H9 (cell line): ENCODE measurements at regions not wholly inside any gene's neighbourhood (a gene's known extent, or its start where the extent isn't known, plus 50 kb on each side); places are given as distances from the start of the nearest gene placed in this dataset.

ENCODE experiments used
- DNase-seq: peaks from one replicate; pipeline ENCODE4 v3.0.0-alpha.2; 2017
- H2AFZ ChIP-seq: one replicate; pipeline ENCODE4 v1.6.1; 2013; ENCODE audit warnings: mild to moderate bottlenecking, low read length, control low read depth, moderate library complexity
- H2AK5ac ChIP-seq: 2 replicates; pipeline ENCODE4 v1.6.1; 2013; ENCODE audit warnings: low read length, control low read depth, mixed read lengths; ENCODE audit not compliant: insufficient read length
- H2BK120ac ChIP-seq: one replicate; pipeline ENCODE4 v1.6.1; 2013; ENCODE audit warnings: low read depth, mild to moderate bottlenecking, low read length, control low read depth, inconsistent platforms; ENCODE audit not compliant: poor library complexity, severe bottlenecking
- H2BK12ac ChIP-seq: 2 replicates; pipeline ENCODE4 v1.6.1; 2013; ENCODE audit warnings: low read length, control low read depth, mixed read lengths, low read depth; ENCODE audit not compliant: insufficient read length
- H2BK15ac ChIP-seq: 2 replicates; pipeline ENCODE4 v1.6.1; 2013; ENCODE audit warnings: low read depth, low read length, control low read depth
- H2BK20ac ChIP-seq: one replicate; pipeline ENCODE4 v1.6.1; 2013; ENCODE audit warnings: low read depth, mild to moderate bottlenecking, low read length, control low read depth, inconsistent platforms; ENCODE audit not compliant: poor library complexity, severe bottlenecking
- H2BK5ac ChIP-seq: 2 replicates; pipeline ENCODE4 v1.6.1; 2013; ENCODE audit warnings: low read length, control low read depth, mixed read lengths; ENCODE audit not compliant: insufficient read length
- H3K14ac ChIP-seq: 2 replicates; pipeline ENCODE4 v1.6.1; 2013; ENCODE audit warnings: low read length, control low read depth; ENCODE audit not compliant: insufficient read depth
- H3K18ac ChIP-seq: 2 replicates; pipeline ENCODE4 v1.6.1; 2013; ENCODE audit warnings: low read depth, mild to moderate bottlenecking, mixed read lengths, low read length, control low read depth; ENCODE audit not compliant: insufficient read length
- H3K23ac ChIP-seq: 2 replicates; pipeline ENCODE4 v1.6.1; 2013; ENCODE audit warnings: low read length, control low read depth, mixed read lengths, low read depth; ENCODE audit not compliant: insufficient read length
- H3K23me2 ChIP-seq: 2 replicates; pipeline ENCODE4 v1.6.1; 2013; ENCODE audit warnings: low read depth, mild to moderate bottlenecking, mixed read lengths, low read length, control low read depth; ENCODE audit not compliant: insufficient read length, poor library complexity, severe bottlenecking
- H3K27ac ChIP-seq: 2 replicates; pipeline ENCODE4 v1.5.1; 2013; ENCODE audit warnings: low read length, control low read depth, mixed read lengths, low read depth; ENCODE audit not compliant: insufficient read length
- H3K27me3 ChIP-seq: 2 replicates; pipeline ENCODE4 v1.6.1; 2013; ENCODE audit warnings: low read length, control low read depth, inconsistent platforms; ENCODE audit not compliant: insufficient read depth
- H3K4ac ChIP-seq: 2 replicates; pipeline ENCODE4 v1.6.1; 2013; ENCODE audit warnings: low read depth, mild to moderate bottlenecking, control low read depth, inconsistent platforms, low read length, moderate library complexity
- H3K4me1 ChIP-seq: 2 replicates; pipeline ENCODE4 v1.6.1; 2013; ENCODE audit warnings: low read length, control low read depth, inconsistent platforms; ENCODE audit not compliant: insufficient read depth
- H3K4me2 ChIP-seq: 2 replicates; pipeline ENCODE4 v1.6.1; 2013; ENCODE audit warnings: low read length, control low read depth, mixed read lengths; ENCODE audit not compliant: insufficient read length, insufficient read depth
- H3K56ac ChIP-seq: 2 replicates; pipeline ENCODE4 v1.6.1; 2013; ENCODE audit warnings: low read depth, mild to moderate bottlenecking, mixed read lengths, low read length, control low read depth; ENCODE audit not compliant: insufficient read length
- H3K79me1 ChIP-seq: 2 replicates; pipeline ENCODE4 v1.6.1; 2013; ENCODE audit warnings: low read depth, mild to moderate bottlenecking, moderate library complexity, low read length, control low read depth, inconsistent platforms; ENCODE audit not compliant: insufficient read depth, poor library complexity, severe bottlenecking
- H3K79me2 ChIP-seq: 2 replicates; pipeline ENCODE4 v1.6.1; 2013; ENCODE audit warnings: low read length, control low read depth, inconsistent platforms; ENCODE audit not compliant: insufficient read depth
- H3K9ac ChIP-seq: 2 replicates; pipeline ENCODE4 v1.6.1; 2013; ENCODE audit warnings: low read length, control low read depth, mixed read lengths; ENCODE audit not compliant: insufficient read length; ENCODE audit errors: extremely low read depth
- H3K9me3 ChIP-seq: one replicate; pipeline ENCODE4 v1.6.1; 2013; ENCODE audit warnings: low read depth, low read length, inconsistent platforms; ENCODE audit not compliant: control insufficient read depth
- H3T11ph ChIP-seq: one replicate; pipeline ENCODE4 v1.6.1; 2013; ENCODE audit warnings: mild to moderate bottlenecking, low read length, control low read depth, inconsistent platforms
- H4K20me1 ChIP-seq: one replicate; pipeline ENCODE4 v1.6.1; 2013; ENCODE audit not compliant: control insufficient read depth, insufficient read length, insufficient read depth
- H4K5ac ChIP-seq: 2 replicates; pipeline ENCODE4 v1.6.1; 2013; ENCODE audit warnings: low read depth, mild to moderate bottlenecking, mixed read lengths, low read length, control low read depth; ENCODE audit not compliant: insufficient read length
- H4K8ac ChIP-seq: replicated peaks from 2 replicates; pipeline ENCODE4 v1.6.1; 2013; ENCODE audit warnings: low read length, control low read depth, mixed read lengths, low read depth; ENCODE audit not compliant: insufficient read length
- H4K91ac ChIP-seq: 2 replicates; pipeline ENCODE4 v1.6.1; 2013; ENCODE audit warnings: low read depth, mild to moderate bottlenecking, moderate library complexity, mixed read lengths, low read length, control low read depth; ENCODE audit not compliant: insufficient read length
- H3K27ac Mint-ChIP-seq, 3 experiments: 2 replicates in 2 of 3; 3 replicates in 1 of 3; pipeline ENCODE4 v1.8.0; 2020 to 2021; ENCODE audit warnings: mixed read lengths in 3 of 3, mild to moderate bottlenecking in 1 of 3, moderate library complexity in 1 of 3
- H3K27me3 Mint-ChIP-seq: 2 replicates; pipeline ENCODE4 v1.8.0; 2021; ENCODE audit warnings: low read depth, mild to moderate bottlenecking, moderate library complexity, mixed read lengths
- H3K36me3 Mint-ChIP-seq, 3 experiments: 2 replicates in 2 of 3; 3 replicates in 1 of 3; pipeline ENCODE4 v1.8.0; 2020 to 2021; ENCODE audit warnings: low read depth in 3 of 3, mixed read lengths in 3 of 3; ENCODE audit not compliant: insufficient read depth in 1 of 3
- H3K4me1 Mint-ChIP-seq, 2 experiments: 2 replicates each; pipeline ENCODE4 v1.8.0; 2020; ENCODE audit warnings: mixed read lengths in 2 of 2
- H3K4me3 Mint-ChIP-seq, 2 experiments: 2 replicates in 1 of 2; 3 replicates in 1 of 2; pipeline ENCODE4 v1.8.0; 2020 to 2021; ENCODE audit warnings: mild to moderate bottlenecking in 2 of 2, mixed read lengths in 2 of 2, moderate library complexity in 1 of 2
- H3K9me3 Mint-ChIP-seq, 2 experiments: 2 replicates in 1 of 2; 3 replicates in 1 of 2; pipeline ENCODE4 v1.8.0; 2020; ENCODE audit warnings: mild to moderate bottlenecking in 2 of 2, mixed read lengths in 2 of 2, moderate library complexity in 1 of 2
- WGBS: extraction: QIAGEN DNeasy Blood & Tissue Kit; methylation state at CpG from one replicate; pipeline ENCODE4 v1.1.7; 2013; ENCODE audit warnings: missing lambda C conversion rate, low lambda C conversion rate, mixed read lengths; ENCODE audit not compliant: insufficient read length; ENCODE audit errors: extremely low coverage; 5-methylcytosine and 5-hydroxymethylcytosine counted together
- TF ChIP-seq, protein P1 (sequence below): fragments of 200-600 bp; sonication (generic); conservative IDR thresholded peaks from 3 replicates; pipeline ENCODE4 v1.8.0; 2021; ENCODE audit warnings: antibody characterized with exemption, mild to moderate bottlenecking

DNA sequence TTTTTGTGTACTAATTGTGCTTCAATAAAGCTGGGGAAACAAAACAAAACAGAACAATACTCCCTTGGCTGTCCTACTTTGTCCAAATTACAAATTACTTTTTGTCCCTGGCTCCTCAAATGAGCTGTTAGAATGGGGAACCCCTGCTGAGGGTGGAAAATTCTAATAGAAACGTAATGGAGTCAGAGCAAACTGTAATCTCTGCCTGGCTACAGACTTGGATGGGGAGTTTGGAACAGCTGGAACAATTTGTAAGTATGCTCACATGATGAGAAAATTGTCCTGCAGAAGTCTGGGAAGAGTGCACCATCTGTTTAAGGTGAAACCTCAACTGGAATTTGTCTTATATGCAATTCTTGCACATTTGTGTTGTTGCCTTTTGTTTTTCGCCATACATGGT is 364.4 kb upstream of the CLNK start:
- Histone ChIP-seq H3T11ph (no peak overlapping the region), H2BK15ac (no peak overlapping the region), H2AFZ (no peak overlapping the region), H3K27me3 (no peaks in the 10 kb centered on the region), H4K8ac (no peak overlapping the region), H2BK5ac (no peak overlapping the region), H3K23ac (no peak overlapping the region), H3K4ac (no peak overlapping the region), H4K20me1 (no peaks in the 10 kb centered on the region), H3K9me3 (no peaks in the 10 kb centered on the region), H3K14ac (no peak overlapping the region), H3K4me1 (no peaks in the 10 kb centered on the region), H3K18ac (no peak overlapping the region), H3K4me2 (no peak overlapping the region), H4K5ac (no peak overlapping the region), H3K27ac (no peak overlapping the region), H2BK12ac (no peak overlapping the region), H3K9ac (no peak overlapping the region), H3K56ac (no peak overlapping the region), H3K79me1 (no peaks in the 10 kb centered on the region), H3K79me2 (no peaks in the 10 kb centered on the region), H2AK5ac (no peak overlapping the region), H4K91ac (no peak overlapping the region), H2BK20ac (no peak overlapping the region), H3K23me2 (no peaks in the 10 kb centered on the region), H2BK120ac (no peak overlapping the region)
- no peak overlapping the region for H3K27ac Mint-ChIP-seq
- no peak for DNase-seq
- TF ChIP-seq, protein P1, sequence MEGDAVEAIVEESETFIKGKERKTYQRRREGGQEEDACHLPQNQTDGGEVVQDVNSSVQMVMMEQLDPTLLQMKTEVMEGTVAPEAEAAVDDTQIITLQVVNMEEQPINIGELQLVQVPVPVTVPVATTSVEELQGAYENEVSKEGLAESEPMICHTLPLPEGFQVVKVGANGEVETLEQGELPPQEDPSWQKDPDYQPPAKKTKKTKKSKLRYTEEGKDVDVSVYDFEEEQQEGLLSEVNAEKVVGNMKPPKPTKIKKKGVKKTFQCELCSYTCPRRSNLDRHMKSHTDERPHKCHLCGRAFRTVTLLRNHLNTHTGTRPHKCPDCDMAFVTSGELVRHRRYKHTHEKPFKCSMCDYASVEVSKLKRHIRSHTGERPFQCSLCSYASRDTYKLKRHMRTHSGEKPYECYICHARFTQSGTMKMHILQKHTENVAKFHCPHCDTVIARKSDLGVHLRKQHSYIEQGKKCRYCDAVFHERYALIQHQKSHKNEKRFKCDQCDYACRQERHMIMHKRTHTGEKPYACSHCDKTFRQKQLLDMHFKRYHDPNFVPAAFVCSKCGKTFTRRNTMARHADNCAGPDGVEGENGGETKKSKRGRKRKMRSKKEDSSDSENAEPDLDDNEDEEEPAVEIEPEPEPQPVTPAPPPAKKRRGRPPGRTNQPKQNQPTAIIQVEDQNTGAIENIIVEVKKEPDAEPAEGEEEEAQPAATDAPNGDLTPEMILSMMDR, result no peak
- no peak overlapping the region for H3K4me3 Mint-ChIP-seq
- no peaks in the 10 kb centered on the region for H3K4me1 Mint-ChIP-seq
- peaks cover 2% of the 10 kb centered on the region; the same call in 1 of the 2 replicates for H3K27me3 Mint-ChIP-seq
- no peaks in the 10 kb centered on the region; a peak in 1 of 7 replicates for H3K36me3 Mint-ChIP-seq
- WGBS, result no CpG with 5 or more reads among the region's 2 CpGs
- no peaks in the 10 kb centered on the region; a peak in 1 of 5 replicates for H3K9me3 Mint-ChIP-seq
